Activated naive CD4-positive, alpha-beta T cell treated with Interleukin-2 at 50 U/mL for 16 hours (primary cell): ENCODE measurements at regions not wholly inside any gene's neighbourhood (a gene's known extent, or its start where the extent isn't known, plus 50 kb on each side); places are given as distances from the start of the nearest gene placed in this dataset.
"Not testable (repeated sequence)": the region's sequence is repeated elsewhere in the genome, so short reads cannot be mapped to it uniquely, and the experiment has no call there.

ENCODE experiments used
- DNase-seq: peaks from one replicate; pipeline ENCODE4 v3.0.0-alpha.2; 2020

- DNase-seq = not testable (repeated sequence)
Measured at GRCh38 chr1:222470252-222470805, 77.6 kb downstream of the HHIPL2 start.

DNA sequence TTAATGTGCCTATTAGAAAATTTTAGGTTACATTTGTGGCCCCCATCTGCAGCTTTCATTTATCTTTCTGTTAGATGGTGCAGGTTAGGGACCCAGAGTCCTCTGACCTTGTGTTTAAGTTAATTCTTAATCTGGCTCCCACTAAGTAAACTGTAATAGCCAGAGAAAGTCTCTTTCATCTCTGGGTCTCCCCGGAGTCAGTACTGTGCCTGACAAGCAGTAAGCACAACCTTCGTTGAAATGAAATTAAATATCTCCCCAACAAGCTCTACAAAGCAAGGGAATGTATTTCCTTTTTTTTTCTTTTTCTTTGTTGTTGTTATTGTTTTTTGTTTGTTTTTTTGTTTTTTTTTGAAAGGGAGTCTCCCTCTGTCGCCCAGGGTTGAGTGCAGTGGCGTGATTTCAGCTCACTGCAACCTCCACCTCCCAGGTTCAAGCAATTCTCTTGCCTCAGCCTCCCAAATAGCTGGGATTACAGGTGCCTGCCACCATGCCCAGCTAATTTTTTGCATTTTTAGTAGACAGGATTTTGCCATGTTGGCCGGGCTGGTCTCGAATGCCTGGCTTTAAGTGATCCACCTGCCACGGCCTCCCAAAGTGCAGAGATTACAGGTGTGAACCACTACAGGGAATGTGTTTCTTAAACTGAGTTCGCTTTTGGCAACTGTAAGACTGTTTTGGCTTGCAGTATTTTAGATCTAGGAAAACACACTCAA lies 81.6 kb downstream of the HHIPL2 start:
- DNase-seq = no peak

DNA sequence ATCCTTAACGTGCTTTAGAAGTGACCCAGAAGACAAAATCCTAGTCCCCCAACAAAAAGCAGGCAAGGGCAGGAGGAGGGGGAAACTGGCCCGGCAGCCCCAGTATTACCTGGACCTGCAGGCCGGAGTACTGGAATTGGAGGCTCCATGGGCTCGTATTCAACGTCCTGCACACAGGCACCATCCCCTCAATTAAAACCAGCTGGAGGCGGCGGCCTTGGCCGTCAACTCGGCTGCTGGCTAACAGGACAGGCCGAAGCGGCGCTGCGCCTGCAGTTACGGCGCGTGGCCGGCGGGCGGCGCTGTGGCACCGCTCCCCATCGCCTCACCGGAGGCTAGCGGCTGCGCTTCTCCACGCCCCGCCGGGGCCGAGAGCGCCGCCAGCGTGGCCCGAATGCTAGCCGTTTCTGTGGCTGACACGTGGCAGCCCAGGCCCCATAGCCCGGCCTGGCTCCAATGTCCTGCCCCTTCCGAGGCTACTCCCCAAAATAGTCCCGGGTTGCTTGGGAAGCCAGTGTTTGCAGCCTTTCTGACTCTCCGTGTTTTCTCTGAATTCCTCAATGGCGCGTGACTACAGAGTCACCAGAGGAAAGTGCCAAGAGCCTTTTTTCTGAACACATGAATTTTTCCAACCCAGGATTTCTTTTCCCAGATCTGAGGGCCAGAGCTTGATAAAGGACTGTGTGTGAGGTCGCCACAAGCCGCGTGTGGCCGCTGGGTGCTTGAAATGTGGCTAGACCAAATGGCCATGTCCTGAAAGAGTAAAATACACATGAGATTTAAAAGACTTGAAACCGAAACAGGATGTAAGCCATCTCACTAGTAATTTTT lies 82.5 kb downstream of the HHIPL2 start:
- DNase-seq = peak; percentile 82

DNA sequence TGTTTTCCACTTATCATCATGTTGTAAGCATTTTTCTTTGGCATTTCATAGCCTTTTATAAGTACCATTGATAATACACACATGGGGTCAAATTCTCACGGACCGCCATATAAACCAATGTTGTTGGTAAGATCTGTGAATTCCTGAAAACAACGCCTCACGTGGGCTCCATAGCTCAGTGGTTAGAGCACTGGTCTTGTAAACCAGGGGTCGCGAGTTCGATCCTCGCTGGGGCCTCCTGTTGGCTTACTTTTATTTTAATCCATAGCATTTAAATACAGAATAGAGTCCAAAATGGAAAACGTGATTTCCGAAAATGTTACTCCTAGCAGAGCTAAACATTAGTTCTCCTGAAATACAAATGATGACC lies 83.1 kb downstream of the HHIPL2 start:
- DNase-seq = peak; percentile 70

DNA sequence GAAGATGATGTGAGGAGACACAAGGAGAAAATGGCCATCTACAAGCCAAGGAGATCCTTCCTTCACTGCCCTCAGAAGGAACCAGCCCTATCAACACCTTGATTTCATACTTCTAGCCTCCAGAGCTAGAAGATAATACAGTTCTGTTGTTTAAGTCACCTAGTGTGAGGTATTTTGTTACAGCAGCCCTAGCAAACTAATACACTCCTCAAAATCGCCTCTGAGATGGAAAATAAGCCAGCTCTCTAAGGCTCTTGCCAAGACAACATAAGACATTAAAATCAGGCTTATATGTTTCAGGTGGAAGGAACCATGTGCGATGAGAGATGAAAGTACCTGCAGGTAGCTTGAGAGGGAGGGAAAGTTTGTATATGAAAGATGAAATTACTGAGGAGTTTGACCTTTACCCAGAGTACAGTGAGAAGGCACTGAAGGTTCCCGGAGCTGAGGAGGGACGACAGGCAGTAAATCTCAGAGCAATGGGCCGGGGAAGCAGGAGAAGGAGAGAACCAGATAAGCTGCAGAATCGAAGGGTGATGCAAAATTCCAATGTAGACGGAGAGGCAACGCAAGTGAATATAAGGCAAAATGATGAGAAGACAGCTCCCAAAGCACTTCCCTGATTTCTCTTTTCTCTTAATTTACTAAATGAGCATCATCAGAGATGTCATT lies 84.7 kb downstream of the HHIPL2 start:
- DNase-seq = no peak

DNA sequence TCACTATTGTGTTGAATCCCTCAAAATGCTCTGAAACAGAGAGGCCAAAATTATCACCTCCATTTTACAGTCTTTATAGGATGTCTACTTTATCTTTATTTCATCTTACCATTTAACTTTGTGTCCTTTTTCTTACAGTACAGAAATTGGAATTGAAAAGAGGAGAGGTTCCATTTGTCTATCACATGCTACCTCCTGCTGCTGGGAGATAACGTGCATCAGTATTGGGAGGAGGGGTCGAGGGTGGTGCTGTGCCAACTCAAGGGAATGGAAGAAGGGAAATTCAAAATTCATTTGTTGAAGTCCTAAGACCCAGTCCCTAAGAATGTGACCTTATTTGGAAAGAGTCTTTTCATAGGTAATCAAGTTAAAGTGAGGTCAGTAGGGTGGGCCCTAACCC lies 85.3 kb downstream of the HHIPL2 start:
- no peak for DNase-seq

GRCh38 chr1:222461941-222462340 lies 86.0 kb downstream of the HHIPL2 start:
- DNase-seq = no peak

- no peak for DNase-seq
Measured at GRCh38 chr1:222459652-222460051, 88.3 kb downstream of the HHIPL2 start.

DNA sequence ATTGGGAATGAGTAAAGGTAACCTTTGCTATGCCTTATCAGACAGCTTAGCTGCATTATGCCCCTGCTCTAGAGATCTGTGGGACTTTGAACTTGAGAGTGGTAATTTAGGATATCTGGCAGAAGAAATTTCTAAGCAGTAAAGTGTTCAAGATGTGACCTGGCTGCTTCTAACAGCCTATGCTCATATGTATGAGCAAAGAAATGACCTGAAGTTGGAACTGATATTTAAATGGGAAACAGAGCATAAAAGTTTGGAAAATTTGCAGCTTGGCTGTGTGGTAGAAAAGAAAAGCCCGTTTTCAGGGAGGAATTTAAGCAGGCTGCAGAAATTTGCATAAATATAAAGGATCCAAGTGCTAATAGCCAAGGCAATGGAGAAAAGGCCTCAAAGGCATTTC lies 90.4 kb downstream of the HHIPL2 start:
- DNase-seq = no peak

GRCh38 chr1:222457084-222457483 lies 90.8 kb downstream of the HHIPL2 start:
- DNase-seq = no peak

GRCh38 chr1:222455188-222455879 lies 92.6 kb downstream of the HHIPL2 start:
- peak; percentile 83 for DNase-seq

DNA sequence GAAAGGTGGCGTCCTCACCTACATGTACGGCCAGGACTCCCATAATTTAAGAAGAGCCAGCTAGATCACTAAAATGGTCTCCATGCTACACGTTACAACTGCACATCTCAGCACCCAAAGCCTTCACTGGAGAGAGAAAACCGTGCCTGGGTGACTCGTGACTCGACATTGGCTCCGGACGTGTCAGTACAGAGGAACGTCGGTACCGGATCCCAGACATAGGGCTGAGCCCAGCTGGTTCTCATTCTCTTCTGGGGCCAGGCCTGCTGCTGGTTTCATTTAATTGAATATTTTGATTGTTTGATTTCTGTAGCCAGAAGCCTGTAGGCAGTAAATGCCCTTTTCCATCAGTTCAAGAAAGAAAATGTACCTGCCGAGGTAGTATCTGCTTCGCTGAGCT lies 93.1 kb downstream of the HHIPL2 start:
- DNase-seq = no peak

DNA sequence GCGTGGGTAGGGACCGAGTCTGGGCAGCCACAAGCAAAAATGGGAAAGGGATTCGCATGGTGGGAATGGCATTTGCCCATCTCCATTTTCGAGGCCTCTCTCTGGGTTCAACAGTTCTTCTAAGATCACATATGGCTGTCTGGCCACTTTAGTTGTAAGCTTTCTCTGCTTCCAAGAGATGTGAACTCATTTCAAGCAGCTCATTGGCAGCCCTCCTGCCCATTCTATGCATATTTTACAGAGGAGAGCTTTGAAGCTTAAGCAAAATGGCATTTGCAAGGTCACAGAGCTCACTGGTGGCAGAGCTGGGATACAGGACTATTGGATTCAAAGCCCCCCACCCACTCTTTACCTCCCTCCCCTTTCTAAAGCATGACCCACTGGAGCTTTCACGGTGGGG lies 93.7 kb downstream of the HHIPL2 start:
- no peak for DNase-seq

- DNase-seq = no peak
Measured at GRCh38 chr1:222452031-222452430, 95.9 kb downstream of the HHIPL2 start.

- DNase-seq = no peak
Measured at GRCh38 chr1:222443566-222443965, 104.3 kb downstream of the HHIPL2 start.

DNA sequence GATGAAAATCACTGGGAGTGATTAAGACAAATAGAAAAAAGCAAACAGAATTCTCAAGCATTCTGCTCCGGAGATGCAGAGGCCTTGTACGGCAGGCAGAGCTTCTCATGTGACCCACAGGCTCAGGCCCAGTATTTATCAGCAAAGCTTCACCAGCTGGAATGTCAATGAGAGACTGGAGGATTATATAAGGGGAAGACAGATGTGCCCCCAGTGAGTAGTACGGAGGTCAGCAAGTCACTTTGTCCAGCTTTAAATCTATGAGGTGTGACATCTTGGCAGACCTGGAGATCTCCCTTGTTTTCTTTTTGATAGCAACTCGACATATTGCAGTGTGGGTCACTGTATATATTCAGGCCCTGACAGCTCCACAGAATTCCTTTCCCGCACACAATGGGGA lies 106.8 kb downstream of the HHIPL2 start:
- DNase-seq = no peak

- no peak for DNase-seq
Measured at GRCh38 chr1:222424826-222425225, 123.1 kb downstream of the HHIPL2 start.

- DNase-seq = no peak
Measured at GRCh38 chr1:222421380-222421779, 126.5 kb downstream of the HHIPL2 start.

- no peak for DNase-seq
Measured at GRCh38 chr1:222420633-222421032, 127.3 kb downstream of the HHIPL2 start.

- DNase-seq = no peak
Measured at GRCh38 chr1:222418654-222419053, 129.2 kb downstream of the HHIPL2 start.

DNA sequence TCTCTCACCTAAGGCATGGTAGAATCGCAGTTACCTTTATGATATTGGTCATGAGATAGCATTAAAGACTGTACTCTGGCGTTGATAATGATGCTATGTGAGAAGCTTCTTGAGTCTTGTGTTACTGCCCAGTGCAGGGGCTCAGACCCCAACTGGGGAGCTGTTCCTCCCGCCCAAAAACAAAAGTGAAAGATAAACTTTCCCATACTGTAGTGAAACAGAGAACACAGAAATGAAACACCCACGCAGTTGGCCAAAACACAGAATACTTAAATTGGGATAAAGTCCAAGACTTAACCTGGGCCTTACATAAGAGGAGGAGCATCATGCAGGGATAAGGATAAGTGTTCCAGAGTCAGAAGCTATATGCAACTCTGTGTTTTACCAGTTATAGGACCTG lies 130.6 kb downstream of the HHIPL2 start:
- no peak for DNase-seq

DNA sequence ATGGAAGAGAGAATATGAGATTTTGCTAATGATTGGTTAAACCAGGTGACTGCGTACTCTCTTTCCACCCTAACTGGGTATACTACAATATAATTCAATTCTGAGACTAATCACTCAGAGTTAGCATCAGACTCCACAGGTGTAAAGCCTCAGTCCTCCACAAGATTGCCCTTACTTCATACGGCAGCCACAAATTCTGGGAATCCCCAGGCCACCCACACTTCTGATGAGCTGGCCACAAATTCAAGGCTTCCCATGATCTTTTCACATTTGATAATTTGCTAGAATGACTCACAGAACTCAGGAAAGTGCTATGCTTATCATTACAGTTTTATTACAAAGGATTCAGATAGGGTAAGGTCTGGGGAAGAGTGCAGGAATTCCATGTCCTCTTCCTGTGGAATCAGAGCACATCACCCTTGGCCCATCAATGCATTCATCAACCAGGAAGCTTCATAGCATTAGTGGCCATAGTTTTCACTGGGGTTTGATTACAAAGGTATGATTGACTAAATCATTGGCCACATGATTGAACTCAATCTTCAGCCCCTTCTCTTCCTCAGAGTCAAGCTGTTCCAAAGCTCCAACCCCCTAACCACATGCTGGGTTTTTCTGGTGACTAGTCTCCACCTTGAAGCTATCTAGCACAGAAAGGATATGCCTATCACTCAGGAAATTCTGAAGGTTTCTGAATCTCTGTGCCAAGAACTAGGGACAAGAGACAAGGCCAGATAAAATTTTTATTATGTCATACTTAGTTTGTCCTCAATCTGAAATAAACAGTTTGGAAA lies 131.7 kb downstream of the HHIPL2 start:
- peak; percentile 55 for DNase-seq
